IPS-20b (cell line): ENCODE measurements at regions not wholly inside any gene's neighbourhood (a gene's known extent, or its start where the extent isn't known, plus 50 kb on each side); places are given as distances from the start of the nearest gene placed in this dataset.
"Not testable (repeated sequence)": the region's sequence is repeated elsewhere in the genome, so short reads cannot be mapped to it uniquely, and the experiment has no call there.

Experiments used
- H3K27ac ChIP-seq: one replicate; pipeline ENCODE4 v1.5.1; 2013; ENCODE audit warnings: low read length
- H3K27me3 ChIP-seq: 2 replicates; pipeline ENCODE4 v1.6.1; 2013; ENCODE audit warnings: mild to moderate bottlenecking, low read length, inconsistent platforms; ENCODE audit not compliant: insufficient read depth
- H3K36me3 ChIP-seq: 2 replicates; pipeline ENCODE4 v1.6.1; 2013; ENCODE audit warnings: low read depth, mild to moderate bottlenecking, inconsistent platforms, low read length, moderate library complexity; ENCODE audit not compliant: insufficient read depth
- H3K4me1 ChIP-seq: 2 replicates; pipeline ENCODE4 v1.6.1; 2013; ENCODE audit warnings: mild to moderate bottlenecking, control low read depth, inconsistent platforms, low read length, moderate library complexity; ENCODE audit not compliant: insufficient read depth
- H3K4me3 ChIP-seq: 2 replicates; pipeline ENCODE4 v1.5.1; 2013; ENCODE audit warnings: mild to moderate bottlenecking, low read length, inconsistent platforms
- H3K9ac ChIP-seq: 2 replicates; pipeline ENCODE4 v1.6.1; 2013; ENCODE audit warnings: low read depth, mild to moderate bottlenecking, inconsistent platforms, low read length, moderate library complexity
- H3K9me3 ChIP-seq: 2 replicates; pipeline ENCODE4 v1.6.1; 2013; ENCODE audit warnings: mild to moderate bottlenecking, low read depth, low read length, inconsistent platforms; ENCODE audit not compliant: insufficient read depth

DNA sequence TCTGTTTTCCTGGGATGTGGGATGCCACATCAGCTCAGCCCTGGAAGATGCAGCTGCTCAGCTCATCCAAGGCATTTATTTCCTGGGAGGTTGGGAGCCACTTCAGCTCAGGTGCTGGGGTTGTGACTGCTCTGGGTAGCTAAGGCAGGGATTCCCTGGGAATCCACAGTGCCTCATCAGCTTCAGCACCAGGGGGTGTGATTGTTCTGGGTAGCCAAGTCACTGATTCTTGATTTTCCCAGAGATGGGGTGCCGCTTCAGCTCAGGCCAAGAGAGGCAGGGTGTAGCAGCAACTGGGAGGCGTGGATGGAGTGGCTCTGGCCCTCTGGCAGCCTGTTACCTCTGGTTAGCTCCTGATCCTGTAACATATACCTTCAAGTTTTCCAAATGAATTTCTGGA, 81.3 kb upstream of the PRMT8 start:
- H3K27ac ChIP-seq: no peak overlapping the region
- peaks cover 21% of the 10 kb centered on the region for H3K9me3 ChIP-seq
- no peak overlapping the region for H3K4me3 ChIP-seq
- no peak overlapping the region for H3K9ac ChIP-seq
- no peaks in the 10 kb centered on the region for H3K27me3 ChIP-seq
- no peaks in the 10 kb centered on the region for H3K36me3 ChIP-seq
- no peaks in the 10 kb centered on the region for H3K4me1 ChIP-seq

DNA sequence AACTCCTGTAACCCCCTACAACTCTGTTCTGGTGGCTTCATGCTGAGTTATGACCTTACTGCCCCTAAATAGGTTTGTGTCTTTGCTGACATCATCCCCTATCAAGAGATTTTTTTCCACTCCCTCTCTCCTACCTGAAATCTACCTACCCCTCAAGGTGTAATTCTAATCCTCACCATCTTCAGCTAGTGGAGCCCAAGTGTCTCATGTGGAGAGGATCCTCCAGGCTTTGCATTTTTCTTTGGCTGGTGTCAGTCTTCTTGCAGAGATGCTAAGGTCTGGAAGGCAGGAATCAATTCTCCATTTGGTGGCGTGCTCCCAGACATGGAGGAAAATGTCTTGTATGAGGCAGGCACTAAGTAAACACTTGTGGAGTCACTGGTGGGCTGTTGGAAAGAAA, 74.8 kb upstream of the PRMT8 start:
- Histone ChIP-seq H3K9me3 (no peaks in the 10 kb centered on the region), H3K27ac (no peak overlapping the region), H3K27me3 (peaks cover 21% of the 10 kb centered on the region), H3K36me3 (no peaks in the 10 kb centered on the region), H3K9ac (no peak overlapping the region), H3K4me1 (peaks cover 3% of the 10 kb centered on the region; the same call in 1 of the 2 replicates), H3K4me3 (no peak overlapping the region)

DNA sequence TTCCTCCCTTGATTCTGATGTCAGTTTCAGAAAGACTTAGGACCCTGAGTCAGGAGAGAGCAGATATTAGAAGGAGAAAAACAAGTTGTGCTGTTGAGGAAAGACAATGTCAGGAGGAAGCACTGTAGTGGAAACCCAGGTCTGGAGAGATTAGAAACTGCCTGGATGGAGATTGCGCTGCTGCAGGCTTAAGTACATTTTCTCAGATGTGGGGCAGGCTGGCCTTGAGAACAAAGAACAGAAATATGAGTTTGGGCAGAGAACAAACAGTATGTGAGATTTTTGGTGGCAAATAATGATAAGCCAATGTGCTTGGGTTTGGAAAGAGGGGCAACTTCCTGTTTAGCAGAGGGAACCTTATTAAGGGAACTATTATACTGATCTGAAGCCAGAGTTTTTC, 74.3 kb upstream of the PRMT8 start:
- Histone ChIP-seq H3K4me1 (peaks cover 7% of the 10 kb centered on the region; the same call in 1 of the 2 replicates), H3K27me3 (peaks cover 21% of the 10 kb centered on the region)

DNA sequence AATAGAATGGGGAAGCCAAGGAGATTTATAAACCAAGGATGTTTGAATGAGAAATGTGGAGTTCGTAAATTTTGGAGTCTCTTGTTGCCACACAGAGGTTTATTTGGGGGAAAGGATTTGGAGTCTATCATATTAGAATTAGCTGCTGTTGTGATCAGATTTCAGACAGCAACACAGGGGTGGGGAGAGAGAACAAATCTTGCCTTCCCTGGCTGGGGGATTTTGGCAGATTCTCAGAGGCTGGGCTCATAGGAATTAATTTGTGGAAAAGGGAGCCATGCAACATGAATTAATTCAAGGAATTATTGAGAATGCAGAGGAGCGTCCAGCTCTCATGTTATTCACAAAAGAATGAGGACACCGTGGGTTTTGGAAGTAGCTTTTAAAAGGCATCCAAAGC, 73.9 kb upstream of the PRMT8 start:
- Histone ChIP-seq H3K4me3 (no peak overlapping the region), H3K27ac (no peak overlapping the region)

More for the DNA sequence above, 74.3 kb upstream of the PRMT8 start:
- H3K36me3 ChIP-seq: no peaks in the 10 kb centered on the region
- no peak overlapping the region for H3K4me3 ChIP-seq
- H3K9me3 ChIP-seq: no peaks in the 10 kb centered on the region
- H3K9ac ChIP-seq: no peak overlapping the region
- H3K27ac ChIP-seq: no peak overlapping the region

DNA sequence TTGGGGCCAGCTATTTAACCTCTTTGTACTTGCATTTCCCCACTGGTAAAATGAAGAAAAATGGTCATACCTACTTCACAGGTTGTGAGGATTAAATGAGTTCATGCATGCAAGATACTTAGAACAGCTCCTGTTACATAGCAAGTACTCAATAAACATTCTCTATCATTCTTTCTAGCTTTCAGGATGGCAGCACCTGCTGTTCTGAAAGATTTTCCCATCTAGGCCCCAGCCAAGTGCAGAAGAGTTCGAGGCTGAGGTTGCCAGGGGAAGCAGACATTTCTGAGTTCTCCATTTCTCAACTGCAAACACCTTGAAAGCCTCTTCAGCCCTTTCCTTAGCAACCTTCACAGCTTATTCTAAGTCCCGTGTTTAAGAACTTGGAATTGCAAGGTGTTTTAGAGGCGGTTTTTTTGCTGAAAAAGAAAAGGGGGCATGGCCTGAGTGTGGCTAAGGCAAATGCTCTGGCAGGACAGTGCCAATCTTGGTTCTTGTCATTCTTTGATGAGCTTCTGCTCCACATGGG, 73.0 kb upstream of the PRMT8 start:
- no peak overlapping the region for H3K4me3 ChIP-seq
- no peaks in the 10 kb centered on the region for H3K36me3 ChIP-seq
- no peak overlapping the region for H3K9ac ChIP-seq
- H3K9me3 ChIP-seq: no peaks in the 10 kb centered on the region
- no peak overlapping the region for H3K27ac ChIP-seq
- peaks cover 32% of the 10 kb centered on the region for H3K27me3 ChIP-seq
- H3K4me1 ChIP-seq: peaks cover 14% of the 10 kb centered on the region

More for the DNA sequence above, 73.9 kb upstream of the PRMT8 start:
- H3K9ac ChIP-seq: no peak overlapping the region
- H3K9me3 ChIP-seq: no peaks in the 10 kb centered on the region
- peaks cover 10% of the 10 kb centered on the region for H3K4me1 ChIP-seq
- H3K27me3 ChIP-seq: peaks cover 23% of the 10 kb centered on the region
- no peaks in the 10 kb centered on the region for H3K36me3 ChIP-seq

DNA sequence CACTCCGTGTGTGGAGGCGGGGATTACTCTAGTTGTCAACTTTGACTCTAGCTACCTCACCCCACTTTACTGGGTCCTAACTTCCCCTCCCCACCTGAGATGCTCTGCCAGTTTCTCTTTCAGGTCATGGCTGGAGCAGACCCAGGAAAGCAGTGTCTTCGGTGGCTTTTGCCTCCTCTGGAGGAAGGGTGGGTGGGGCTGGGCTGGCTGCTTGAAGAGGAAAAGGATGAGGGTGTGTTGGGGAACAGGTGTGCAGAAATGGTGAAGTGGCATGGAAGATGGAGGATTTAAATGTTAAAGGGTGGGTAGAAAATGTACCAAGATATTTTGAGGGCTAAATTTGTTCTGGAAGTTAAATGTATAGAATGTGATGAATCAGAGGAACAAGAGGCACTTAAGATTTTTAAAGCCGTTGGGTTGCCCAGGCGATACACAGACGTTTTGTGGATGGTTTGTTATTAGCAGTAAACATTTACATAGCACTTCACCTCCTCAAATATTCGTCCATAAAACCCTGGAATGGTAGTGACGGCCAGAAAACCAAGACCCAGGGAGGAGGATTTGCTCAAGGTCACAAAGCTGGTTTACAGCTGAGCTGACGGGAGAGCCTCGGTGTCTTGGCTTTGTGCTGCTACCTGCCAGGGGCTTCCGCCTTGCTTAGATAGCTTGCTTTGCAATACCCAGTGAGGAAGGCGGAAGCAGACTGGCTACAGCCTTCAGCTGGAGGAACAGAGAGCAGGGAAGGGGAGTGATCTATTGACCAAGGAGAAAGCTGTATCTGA, 72.2 kb upstream of the PRMT8 start:
- Histone ChIP-seq H3K4me1 (peaks cover 14% of the 10 kb centered on the region), H3K36me3 (no peaks in the 10 kb centered on the region), H3K27me3 (peaks cover 34% of the 10 kb centered on the region), H3K4me3 (no peak overlapping the region), H3K9ac (no peak overlapping the region), H3K9me3 (no peaks in the 10 kb centered on the region), H3K27ac (no peak overlapping the region)

DNA sequence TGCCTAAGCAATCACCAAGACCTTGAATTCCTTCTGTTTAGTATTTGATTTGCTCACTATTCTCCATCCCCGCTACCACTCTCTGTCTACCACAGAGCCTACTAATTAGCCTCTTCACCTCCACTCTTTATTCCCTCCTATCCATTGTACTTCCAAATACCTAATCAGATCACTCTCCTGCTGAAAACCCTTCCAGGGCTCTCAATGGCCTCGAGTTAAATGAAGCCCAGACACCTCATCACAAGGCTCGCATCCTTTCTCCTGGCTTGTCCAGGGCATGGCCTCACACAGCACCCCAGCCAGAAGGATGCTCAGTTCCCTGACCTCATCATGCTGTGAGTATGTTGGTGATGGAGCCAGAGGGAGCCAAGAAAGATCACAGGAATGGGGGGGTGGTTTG, 71.4 kb upstream of the PRMT8 start:
- no peaks in the 10 kb centered on the region for H3K9me3 ChIP-seq
- peaks cover 34% of the 10 kb centered on the region for H3K27me3 ChIP-seq
- H3K36me3 ChIP-seq: no peaks in the 10 kb centered on the region
- peaks cover 14% of the 10 kb centered on the region for H3K4me1 ChIP-seq
- H3K27ac ChIP-seq: no peak overlapping the region
- H3K4me3 ChIP-seq: no peak overlapping the region
- H3K9ac ChIP-seq: no peak overlapping the region

DNA sequence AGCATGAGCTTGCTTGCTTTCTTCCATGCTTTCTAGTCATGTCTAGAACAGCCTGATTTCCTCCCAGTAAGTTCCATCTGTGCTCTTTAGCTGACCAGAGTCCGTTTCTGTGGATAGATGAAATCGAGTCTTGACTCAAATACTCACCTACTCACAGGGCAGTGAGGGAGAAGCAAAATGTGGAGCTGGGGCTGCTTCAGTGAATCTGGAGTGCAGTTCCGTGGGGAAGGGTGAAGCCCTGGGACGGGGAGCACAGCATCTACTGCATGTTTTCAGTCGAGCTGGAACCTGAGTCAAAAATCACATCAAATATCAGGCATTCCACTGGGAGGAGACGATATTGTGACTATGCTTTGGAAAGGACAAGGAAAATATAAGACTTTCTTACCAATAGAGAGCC, 70.3 kb upstream of the PRMT8 start:
- Histone ChIP-seq H3K27me3 (peaks cover 34% of the 10 kb centered on the region), H3K4me1 (peaks cover 14% of the 10 kb centered on the region), H3K36me3 (no peaks in the 10 kb centered on the region), H3K4me3 (no peak overlapping the region), H3K9ac (no peak overlapping the region), H3K9me3 (no peaks in the 10 kb centered on the region), H3K27ac (no peak overlapping the region)

DNA sequence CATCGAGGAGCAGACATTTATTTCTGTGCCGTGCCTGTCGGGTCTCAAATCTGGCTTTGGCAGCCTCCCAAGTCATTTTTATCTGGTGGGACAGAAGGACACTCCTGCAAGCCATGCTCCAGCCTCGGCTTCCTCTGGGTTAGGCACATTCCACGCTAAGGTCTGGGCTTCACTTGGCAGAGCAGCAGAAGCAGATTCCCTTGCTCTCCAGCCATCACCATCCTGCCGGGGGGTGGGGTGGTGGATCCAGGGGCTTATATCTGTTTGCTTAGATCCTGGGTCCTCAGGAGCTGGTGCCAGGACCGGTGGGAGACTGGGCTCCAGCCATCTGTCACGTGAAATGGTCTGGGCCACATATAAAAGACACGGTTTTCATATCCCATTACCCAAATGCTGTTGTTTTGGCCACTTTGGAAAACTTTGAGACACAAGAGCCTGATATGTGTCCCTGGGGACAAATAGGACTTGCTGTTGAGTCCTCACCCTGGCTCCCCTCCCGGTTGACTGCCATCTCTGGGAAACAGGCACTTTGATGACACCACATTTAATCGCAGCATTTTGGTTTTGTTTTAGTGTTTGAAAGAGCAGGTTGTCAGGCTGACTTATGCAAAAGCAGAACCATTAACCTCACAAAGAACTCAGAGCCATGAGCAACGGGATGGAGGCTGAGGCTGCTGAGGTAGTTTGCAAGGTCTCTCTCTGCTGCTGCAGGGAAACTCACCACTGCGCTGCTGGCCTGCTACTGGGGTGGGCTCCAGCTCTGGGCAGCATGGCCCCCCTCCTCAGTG, 69.6 kb upstream of the PRMT8 start:
- no peaks in the 10 kb centered on the region for H3K9me3 ChIP-seq
- no peaks in the 10 kb centered on the region for H3K36me3 ChIP-seq
- H3K27me3 ChIP-seq: peaks cover 34% of the 10 kb centered on the region
- no peak overlapping the region for H3K9ac ChIP-seq
- H3K4me1 ChIP-seq: peaks cover 14% of the 10 kb centered on the region
- peak overlapping the region; percentile 47; the same call in 1 of the 2 replicates for H3K4me3 ChIP-seq
- no peak overlapping the region for H3K27ac ChIP-seq

DNA sequence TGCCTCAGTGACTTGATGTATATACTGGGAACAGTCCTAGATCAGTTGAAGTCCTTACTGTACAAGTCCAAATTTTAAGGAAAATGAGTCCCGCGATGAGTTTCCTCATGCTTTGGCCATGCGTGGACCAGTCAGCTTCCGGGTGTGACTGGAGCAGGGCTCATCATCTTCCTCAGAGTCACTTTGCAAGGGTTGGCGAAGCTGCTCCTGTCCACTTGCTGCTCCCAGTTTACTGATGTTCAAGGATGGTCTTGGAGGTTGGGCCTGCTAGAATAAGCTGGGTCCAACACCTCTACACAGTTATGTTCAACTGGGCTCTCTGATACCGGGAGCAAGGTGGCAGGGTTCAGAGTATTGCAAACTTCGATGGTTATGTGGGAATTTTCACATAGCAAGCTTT, 66.2 kb upstream of the PRMT8 start:
- peaks cover 27% of the 10 kb centered on the region for H3K27me3 ChIP-seq
- H3K9me3 ChIP-seq, H3K9ac ChIP-seq, H3K27ac ChIP-seq, H3K36me3 ChIP-seq, H3K4me3 ChIP-seq: not testable (repeated sequence)
- peaks cover 14% of the 10 kb centered on the region for H3K4me1 ChIP-seq

DNA sequence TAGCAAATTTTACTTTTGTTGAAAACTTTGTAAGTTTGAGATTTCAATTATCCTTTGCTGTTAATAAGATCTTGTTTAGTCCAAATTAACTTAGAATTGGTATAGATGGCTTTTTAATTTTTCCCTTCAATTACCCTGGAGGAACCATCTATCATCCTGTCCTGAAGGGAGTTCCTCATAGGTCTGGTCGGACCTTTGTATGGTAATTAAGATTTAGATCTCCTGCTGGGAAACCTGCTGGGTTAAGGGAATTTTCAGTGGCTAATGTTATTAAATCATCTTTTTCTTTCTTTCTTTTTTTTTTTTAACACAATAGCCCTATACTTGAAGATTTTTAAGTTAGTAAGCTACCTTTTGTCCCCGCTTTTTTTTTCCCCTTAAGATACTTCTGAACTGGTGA, 63.0 kb upstream of the PRMT8 start:
- no peak overlapping the region for H3K9ac ChIP-seq
- peaks cover 3% of the 10 kb centered on the region; the same call in 1 of the 2 replicates for H3K27me3 ChIP-seq
- no peak overlapping the region for H3K4me3 ChIP-seq
- H3K27ac ChIP-seq: no peak overlapping the region
- H3K9me3 ChIP-seq: no peaks in the 10 kb centered on the region
- H3K4me1 ChIP-seq: peaks cover 4% of the 10 kb centered on the region; the same call in 1 of the 2 replicates
- H3K36me3 ChIP-seq: no peaks in the 10 kb centered on the region
